ENCODE measurements at regions not wholly inside any gene's neighbourhood (a gene's known extent, or its start where the extent isn't known, plus 50 kb on each side); places are given as distances from the start of the nearest gene placed in this dataset.

GRCh38 chr14:101186544-101186943, 283.0 kb upstream of the RTL1 start:
- no peak for TF ChIP-seq JUNB (IDR thresholded peaks at IDR 0.05; ENCODE audit: unreplicated experiment)
- TF ChIP-seq CREB1 (CRISPR knock-in tag; IDR thresholded peaks at IDR 0.05; ENCODE audit: low read depth) = no peak
- no peak for TF ChIP-seq CTCF (conservative IDR thresholded peaks at IDR 0.05; ENCODE audit: low read depth in 2 of 2)
- TF ChIP-seq ZNF462 (CRISPR knock-in tag; IDR thresholded peaks at IDR 0.05) = no peak
- TF ChIP-seq EZH2phosphoT487 (IDR thresholded peaks at IDR 0.05; ENCODE audit: unreplicated experiment) = no peak
- no peak for TF ChIP-seq REST (IDR thresholded peaks at IDR 0.05; ENCODE audit: unreplicated experiment)
- TF ChIP-seq EZH2 (IDR thresholded peaks at IDR 0.05; ENCODE audit: low read depth, unreplicated experiment) = no peak
- TF ChIP-seq ZNF331 (CRISPR knock-in tag; IDR thresholded peaks at IDR 0.05; ENCODE audit: low read depth) = no peak
- TF ChIP-seq ZNF114 (CRISPR knock-in tag; IDR thresholded peaks at IDR 0.05) = no peak
- TF ChIP-seq STAT1 (IDR thresholded peaks at IDR 0.05; ENCODE audit: unreplicated experiment) = no peak
- TF ChIP-seq ETS1 (IDR thresholded peaks at IDR 0.05) = no peak
- DNase-seq (ENCODE audit: low spot score) = no peak
- H3K4me3 Mint-ChIP-seq = no peak overlapping the region
- Histone ChIP-seq H3K4me1 (ENCODE audit: insufficient read depth) (no peaks in the 10 kb centered on the region), H3K4me3 (no peak overlapping the region), H3K27ac (ENCODE audit: low read depth) (no peak overlapping the region), H4K20me1 (replicated peaks; ENCODE audit: insufficient read depth) (no peaks in the 10 kb centered on the region), H2AFZ (no peak overlapping the region), H3K9me2 (ENCODE audit: insufficient read depth) (peaks cover 4% of the 10 kb centered on the region; the same call in 1 of the 2 replicates), H3K79me2 (replicated peaks; ENCODE audit: insufficient read depth) (no peaks in the 10 kb centered on the region), H3K27me3 (ENCODE audit: insufficient read depth) (no peaks in the 10 kb centered on the region), H3F3A (replicated peaks; ENCODE audit: low read depth) (no peaks in the 10 kb centered on the region), H3K36me3 (ENCODE audit: insufficient read depth) (no peaks in the 10 kb centered on the region), H3K4me2 (no peak overlapping the region)
- H3K4me1 Mint-ChIP-seq = peaks cover 11% of the 10 kb centered on the region
- no peak overlapping the region for H3K27ac Mint-ChIP-seq
- no peaks in the 10 kb centered on the region for H3K9me3 Mint-ChIP-seq
- ATAC-seq = no peak
- H3K27me3 Mint-ChIP-seq (ENCODE audit: insufficient read depth, low read depth, poor library complexity) = peaks cover 10% of the 10 kb centered on the region
- H3K36me3 Mint-ChIP-seq (ENCODE audit: low read depth) = no peaks in the 10 kb centered on the region; the same call in 2 of the 3 replicates
